GM21717 (cell line): ENCODE measurements at regions not wholly inside any gene's neighbourhood (a gene's known extent, or its start where the extent isn't known, plus 50 kb on each side); places are given as distances from the start of the nearest gene placed in this dataset.
"Not testable (repeated sequence)": the region's sequence is repeated elsewhere in the genome, so short reads cannot be mapped to it uniquely, and the experiment has no call there.

Source experiments
- ATAC-seq: cut with Tn5 transposase; IDR thresholded peaks from one replicate; pipeline ENCODE4 v1.9.1; 2021; ENCODE audit warnings: mild to moderate bottlenecking, moderate library complexity; ENCODE audit not compliant: unreplicated experiment

DNA sequence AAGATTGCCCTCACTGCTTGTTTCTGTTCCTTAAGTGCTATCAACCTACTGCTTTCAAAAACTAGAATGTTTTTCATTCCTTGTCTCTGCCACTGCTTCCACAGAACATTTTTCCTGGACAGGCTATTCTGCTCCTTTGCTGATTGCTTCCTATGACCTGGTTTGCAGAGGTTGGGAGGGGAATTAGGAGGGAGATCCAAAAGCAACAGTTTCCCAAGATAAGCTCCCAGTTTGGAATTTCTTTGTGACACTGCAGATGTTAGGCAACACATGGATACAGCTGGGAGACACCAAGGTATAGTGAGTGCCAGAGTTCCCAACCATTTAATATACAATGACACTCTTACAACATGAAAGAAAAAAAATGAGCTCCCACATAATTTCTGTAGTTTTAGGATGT is 1036.5 kb downstream of the ROBO2 start:
- ATAC-seq: no peak

DNA sequence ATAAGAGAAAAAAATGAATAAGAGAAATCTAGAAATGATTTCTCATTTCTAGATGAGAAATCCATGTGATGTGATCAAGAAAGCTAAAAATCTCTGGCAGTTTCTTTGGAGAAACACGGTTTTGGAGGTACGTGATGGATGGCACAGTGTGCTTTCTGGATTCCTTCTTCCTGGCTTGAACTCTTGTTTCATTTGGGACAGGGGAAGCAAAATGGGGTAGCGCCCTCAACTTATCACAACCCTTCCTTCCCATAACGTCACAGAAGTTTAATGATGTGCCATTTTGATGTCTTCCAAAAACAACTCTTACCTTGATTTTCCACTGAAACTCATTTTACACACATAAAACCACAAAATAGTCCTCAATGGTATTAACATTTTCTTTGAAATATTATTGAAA is 1037.3 kb downstream of the ROBO2 start:
- ATAC-seq: no peak

DNA sequence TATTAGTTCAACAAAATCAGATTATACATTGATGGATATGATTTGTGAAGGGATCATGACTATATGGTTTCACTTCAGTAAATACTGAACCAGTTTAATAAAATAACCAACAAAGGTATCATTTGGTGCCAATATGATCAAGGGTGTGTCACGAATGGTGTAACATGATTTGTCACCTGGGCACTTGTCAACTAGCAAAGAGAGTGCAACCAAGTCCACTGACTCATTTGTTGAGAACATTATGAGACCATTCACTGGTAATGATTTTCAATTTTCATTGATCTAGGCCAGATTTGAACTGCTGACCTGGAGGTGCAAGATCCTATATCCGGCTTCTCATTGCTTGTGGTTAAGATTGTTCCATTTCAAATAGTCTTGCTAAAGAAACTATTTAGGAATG is 1037.9 kb downstream of the ROBO2 start:
- no peak for ATAC-seq

DNA sequence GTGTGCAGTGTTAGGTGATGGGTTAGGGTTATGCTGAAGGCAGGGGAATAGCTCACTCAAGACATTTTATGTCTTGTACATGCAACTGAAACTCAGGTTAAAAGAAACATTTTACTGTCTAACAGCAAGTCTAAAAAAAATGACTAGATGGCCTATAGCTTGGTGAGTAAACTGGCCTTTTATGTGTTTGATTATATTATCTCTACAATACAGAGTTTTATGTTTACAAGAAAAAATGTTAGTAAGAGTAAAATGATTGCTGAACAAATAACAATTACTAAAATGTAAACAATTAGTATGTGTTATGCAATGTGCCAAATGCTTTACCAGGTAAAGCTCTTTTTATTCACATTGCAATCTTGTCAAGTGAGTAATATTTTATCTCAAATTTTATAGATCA is 1039.6 kb downstream of the ROBO2 start:
- no peak for ATAC-seq

DNA sequence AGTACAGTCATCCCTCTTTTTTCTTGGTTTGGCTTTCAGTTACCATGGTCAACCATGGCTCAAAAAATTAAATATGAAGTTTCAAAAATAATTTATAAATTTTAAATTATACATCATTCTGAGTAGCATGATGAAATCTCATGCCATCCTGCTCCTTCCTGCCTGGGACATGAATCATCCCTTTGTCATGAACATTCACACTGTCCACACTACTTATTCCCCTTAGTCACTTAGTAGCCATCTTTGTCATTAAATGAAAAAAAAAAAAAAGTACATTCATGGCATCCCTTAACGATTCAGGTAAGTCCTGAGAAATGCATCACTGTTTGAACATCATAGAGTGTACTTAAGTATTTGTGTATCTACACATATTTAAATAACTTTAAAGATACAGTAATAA is 1046.3 kb downstream of the ROBO2 start:
- no peak for ATAC-seq

DNA sequence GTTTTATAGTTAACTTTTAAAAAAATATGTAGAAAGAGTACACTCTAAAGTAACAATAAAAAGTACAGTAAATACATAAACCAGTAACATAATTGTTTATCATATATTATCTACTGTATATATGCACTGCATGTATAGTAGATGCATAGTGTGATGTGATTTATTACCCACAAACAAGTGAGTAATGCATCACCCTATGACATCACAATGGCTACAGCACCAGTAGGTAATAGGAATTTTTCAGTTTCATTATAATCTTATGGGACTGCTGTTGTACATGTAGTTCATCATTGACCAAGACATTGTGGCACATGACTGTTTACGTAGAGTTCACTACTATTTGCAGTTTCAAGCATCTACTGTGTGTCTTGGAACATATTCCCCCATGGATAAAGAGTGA is 1047.2 kb downstream of the ROBO2 start:
- no peak for ATAC-seq

DNA sequence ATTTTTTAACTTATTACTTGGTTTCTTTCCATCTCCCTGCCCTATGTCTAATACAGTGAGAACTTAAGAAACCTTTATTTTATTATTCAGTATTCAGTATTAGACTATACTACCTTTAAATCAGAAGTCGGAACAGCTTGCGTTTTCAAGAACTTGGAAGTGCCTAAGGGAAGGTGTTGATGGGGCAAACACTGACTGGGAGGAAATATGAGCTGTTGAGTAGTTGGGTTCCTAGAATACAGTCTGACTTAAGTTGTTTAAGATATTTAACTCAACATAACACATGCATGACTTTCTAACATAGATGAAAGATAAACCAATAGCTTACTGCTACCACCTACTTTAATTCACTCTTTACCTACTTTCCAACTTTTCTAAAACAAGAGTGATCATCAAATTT is 1048.1 kb downstream of the ROBO2 start:
- ATAC-seq: no peak

- no peak for ATAC-seq
These were observed 1050.5 kb downstream of the ROBO2 start for GRCh38 chr3:78090382-78090781.

DNA sequence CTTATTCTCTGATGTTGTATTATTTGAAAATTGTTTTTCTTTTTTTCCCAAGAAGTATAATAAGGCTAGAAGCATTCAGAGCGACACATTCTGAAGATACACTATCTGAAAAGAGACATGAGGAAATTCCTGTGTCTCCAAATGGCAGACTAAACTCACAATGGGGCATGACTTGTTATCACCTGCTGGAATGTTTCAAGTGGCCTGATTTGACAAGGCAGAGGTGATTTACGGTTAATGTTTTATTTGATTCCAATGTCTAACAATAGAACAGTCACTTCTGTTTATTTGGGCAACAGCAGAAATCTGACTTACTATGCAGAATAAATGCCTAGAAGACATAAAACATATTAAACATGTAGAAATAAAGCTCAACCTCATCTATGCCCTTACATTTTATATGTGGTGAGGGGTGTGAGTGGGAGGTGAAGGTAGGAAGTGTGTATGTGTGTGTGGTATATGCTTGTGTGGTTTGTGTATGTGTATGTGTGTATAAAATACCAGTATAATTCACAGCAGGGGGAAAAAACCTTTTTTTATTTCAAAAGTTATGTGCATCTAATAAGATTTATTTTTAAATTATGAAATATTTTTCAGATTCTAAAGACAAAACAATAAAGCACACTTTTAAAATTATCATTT is 1051.7 kb downstream of the ROBO2 start:
- ATAC-seq: no peak

DNA sequence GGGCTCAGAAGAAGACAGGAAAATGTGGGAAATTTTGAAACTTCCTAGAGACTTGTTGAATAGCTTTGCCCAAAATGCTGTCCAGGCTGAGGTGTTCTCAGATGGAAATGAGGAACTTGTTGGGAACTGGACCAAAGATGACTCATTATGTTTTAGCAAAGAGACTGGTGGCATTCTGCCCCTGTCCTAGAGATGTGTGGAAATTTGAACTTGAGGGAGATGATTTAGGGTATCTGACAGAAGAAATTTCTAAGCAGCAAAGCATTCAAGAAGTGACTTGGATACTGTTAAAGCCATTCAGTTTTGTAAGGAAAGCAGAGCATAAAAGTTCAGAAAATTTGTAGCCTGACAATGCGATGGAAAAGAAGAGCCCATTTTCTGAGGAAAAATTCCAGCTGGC is 1052.7 kb downstream of the ROBO2 start:
- ATAC-seq: not testable (repeated sequence)

DNA sequence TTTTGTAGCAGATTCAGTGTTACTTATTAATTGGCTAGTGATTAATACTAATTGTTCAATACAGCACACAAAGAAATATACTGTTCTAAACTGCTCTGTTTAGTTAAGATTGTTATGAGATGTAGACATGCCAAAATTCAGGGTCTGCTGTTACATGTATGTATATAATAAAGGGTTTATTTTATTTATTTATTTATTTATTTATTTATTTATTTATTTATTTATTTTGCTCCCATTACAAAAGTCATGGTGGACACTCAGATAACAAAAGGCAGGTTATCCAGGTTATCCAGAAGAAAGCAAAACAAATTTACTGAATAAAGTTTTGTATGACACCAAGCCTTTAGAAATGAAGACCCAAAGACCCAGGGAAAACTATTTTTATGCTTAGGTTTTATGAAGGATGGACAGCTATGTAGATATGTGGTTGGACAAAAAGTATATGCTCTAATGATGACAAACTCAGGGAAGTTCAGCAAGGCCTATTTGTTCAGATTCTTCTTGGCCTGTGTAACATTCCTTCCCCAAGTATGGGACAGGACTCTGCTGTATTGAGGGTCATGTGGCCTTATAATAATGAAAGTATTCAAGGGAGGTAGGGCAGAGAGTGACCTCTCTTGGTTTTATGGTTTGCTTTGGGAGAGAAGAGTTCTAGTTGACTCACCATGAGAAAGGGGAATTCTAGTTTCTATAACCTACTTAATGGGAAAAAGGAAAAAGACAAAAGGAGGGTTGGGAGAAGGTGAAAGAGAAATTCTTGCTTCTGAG is 1056.8 kb downstream of the ROBO2 start:
- ATAC-seq: no peak

DNA sequence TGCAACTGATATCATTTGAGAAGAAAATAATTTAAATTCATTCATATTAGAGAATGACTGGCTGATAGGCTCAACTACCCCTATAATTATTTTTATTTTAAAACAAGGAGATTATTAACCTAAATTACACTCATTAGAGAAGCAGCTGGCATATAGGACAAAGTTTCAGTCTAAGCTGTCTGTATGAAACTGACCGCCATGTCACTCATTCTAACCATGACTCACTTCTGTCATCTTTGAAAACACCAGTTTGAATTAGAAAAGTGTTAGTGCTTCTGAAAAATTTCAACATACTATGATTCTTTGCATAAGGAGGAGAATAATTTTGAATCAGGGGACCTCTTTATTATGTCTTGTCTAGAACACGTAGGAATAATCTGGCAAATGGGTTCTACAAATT is 1058.5 kb downstream of the ROBO2 start:
- no peak for ATAC-seq

DNA sequence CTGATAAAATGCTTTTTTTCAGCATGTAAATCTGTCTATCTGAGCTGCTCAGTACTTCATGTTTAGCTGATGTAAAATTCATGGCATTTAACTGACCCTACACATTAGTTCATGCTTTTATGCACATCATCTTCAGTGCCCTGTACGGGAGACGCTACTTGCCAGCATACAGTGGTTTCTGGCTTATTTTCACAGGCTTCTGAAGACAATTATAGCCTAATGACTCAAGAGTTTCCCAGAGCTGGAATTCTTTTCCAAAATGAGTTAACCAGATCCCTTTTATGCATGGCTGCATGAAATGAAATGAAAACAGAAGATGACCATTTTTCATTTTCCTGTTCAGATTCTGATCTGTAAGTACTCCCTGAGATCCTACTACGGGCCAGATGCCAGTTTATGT is 1061.5 kb downstream of the ROBO2 start:
- no peak for ATAC-seq

- not testable (repeated sequence) for ATAC-seq
These were observed 1068.5 kb downstream of the ROBO2 start for GRCh38 chr3:78108269-78108961.

DNA sequence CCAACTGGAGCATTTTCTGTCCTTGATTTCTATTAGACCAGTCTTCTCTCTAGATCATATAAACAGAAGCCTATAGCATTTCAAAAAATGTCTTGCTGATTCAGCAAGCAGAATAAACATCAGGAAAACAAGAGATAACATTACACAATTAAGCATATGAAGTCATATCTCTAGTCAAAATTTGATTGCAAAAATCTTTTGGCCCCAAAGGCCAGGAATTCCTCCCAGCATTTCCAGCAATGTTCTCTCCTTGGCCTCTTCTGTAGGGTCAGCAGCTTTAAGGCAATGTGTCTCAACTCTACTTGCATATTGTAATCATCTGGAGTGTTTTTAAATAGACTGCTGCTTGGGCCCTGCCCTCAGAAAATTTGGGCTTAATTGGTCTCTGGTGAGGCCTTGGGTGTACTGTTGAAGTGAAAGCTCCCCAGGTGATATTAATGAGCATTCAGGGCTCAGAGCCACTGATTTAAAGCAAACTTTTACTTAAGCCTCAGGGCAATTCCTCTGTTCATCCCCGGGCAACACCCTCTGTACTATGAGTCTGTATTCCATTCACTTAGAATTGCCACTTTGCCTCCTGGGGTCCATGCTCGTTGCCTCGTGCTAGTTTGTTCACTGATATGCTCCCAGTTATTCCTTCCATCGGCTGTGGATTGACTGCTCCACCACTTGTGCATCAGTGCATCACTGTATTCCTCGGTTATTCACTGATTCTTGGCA is 1072.6 kb downstream of the ROBO2 start:
- no peak for ATAC-seq

GRCh38 chr3:78115983-78116382 is 1076.1 kb downstream of the ROBO2 start:
- ATAC-seq: no peak

- ATAC-seq: no peak
These were observed 1077.0 kb downstream of the ROBO2 start for GRCh38 chr3:78116874-78117273.

DNA sequence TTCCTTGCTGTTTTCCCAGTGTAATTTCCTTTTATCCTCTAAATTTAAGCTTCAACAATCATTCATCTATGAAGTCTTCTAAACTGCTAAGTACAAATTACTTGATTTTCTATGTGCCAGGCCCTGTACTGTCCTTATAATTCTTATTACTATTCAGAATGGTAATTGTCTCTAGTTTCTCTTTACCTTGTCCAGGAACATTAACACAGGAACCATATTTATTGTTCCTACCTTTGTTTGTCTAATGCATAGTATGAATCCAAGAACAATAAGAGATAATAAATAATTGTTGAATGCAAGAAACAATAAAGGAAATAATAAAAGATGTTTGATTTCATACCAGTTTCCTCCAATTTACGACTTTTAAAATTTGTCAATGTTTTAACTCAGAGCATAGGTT is 1083.2 kb downstream of the ROBO2 start:
- no peak for ATAC-seq

DNA sequence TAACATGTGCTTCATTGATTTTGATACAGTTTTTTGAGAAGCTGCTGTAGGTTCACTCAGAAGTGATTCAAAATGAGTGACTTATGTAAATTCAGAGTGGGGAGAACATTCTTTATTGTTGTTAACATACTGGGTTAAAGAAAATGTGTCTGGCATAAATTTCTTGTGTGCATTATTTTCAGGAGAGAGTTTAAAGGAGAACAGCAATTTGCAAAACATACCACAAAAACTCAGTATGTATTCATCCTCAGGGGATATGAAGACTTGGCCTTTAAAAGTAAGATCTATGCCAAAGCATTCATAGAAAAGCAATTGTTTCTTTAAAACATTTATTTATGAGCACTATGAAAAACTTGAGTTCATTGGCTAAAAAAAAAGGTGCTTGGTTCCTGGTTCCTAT is 1089.8 kb downstream of the ROBO2 start:
- no peak for ATAC-seq

DNA sequence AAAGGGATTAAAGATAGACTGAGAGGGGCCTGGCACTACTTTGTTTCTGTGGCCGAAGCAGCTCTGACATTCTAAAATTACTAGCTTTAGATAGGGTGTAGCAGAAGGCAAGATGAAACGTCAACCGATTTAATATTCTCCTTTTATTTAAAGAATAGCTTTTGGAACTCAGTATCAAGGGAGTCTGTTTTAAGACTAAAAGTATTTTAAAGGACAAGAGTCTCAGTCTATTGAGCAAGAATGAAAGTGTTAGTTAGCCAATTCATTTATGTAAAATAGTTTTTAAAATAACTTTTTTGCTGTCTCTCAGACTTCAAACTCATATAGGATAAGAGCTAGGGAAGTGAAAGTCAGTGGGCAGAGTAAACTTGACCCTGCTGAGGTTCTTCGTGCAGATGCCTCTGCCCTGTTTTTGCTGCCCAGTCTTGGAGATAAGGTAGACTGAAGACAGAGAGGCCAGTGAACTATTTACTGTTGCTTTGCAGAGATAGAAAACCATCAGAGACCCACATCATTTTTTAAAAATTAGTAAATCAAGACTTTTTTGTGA is 1090.9 kb downstream of the ROBO2 start:
- ATAC-seq: no peak

DNA sequence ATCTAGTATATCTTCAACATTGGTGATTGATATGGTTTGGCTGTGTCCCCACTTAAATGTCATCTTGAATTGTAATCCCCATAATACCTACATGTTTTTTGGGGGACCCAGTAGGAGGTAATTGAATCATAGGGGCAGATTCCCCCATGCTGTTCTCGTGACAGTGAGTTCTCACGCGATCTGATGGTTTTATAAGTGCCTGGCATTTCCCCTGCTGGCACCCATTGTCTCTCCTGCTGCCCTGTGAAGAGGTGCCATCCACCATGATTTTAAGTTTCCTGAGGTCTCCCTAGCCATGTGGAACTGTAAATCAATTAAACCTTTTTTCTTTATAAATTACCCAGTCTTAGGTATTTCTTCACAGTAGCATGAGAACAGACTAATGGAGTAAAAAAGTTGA is 1094.6 kb downstream of the ROBO2 start:
- no peak for ATAC-seq
